HG02885 (cell line): ENCODE measurements at regions not wholly inside any gene's neighbourhood (a gene's known extent, or its start where the extent isn't known, plus 50 kb on each side); places are given as distances from the start of the nearest gene placed in this dataset.
"Not testable (repeated sequence)": the region's sequence is repeated elsewhere in the genome, so short reads cannot be mapped to it uniquely, and the experiment has no call there.

Experiments used
- ATAC-seq: cut with Tn5 transposase; IDR thresholded peaks from one replicate; pipeline ENCODE4 v1.9.1; 2021; ENCODE audit warnings: mild to moderate bottlenecking; ENCODE audit not compliant: unreplicated experiment, poor library complexity

- ATAC-seq: not testable (repeated sequence)
Measured at GRCh38 chr9:67331634-67332033, 339.3 kb upstream of the SPATA31A3 start.

DNA sequence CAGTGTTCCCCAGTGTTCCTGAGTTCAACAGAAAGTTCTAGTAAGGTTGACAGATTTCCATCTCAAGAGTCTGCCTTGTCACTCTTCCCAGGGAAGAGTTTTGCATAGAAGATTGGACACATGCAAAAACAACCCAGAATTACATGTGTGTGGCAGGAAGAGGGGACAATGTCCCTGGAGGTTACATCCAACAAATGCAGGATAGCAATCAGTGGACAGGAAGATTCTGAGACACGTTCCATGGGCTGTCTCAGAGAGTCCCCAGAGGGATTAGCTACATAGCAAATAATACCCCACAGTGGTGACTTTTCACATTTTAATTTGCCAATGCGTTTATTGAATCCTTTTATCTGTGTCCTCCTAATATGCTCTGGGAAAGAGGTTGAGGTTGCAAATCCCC lies 321.1 kb upstream of the SPATA31A3 start:
- ATAC-seq: not testable (repeated sequence)

- not testable (repeated sequence) for ATAC-seq
Measured at GRCh38 chr9:67312504-67312903, 320.2 kb upstream of the SPATA31A3 start.

- not testable (repeated sequence) for ATAC-seq
Measured at GRCh38 chr9:67307109-67307508, 314.8 kb upstream of the SPATA31A3 start.

DNA sequence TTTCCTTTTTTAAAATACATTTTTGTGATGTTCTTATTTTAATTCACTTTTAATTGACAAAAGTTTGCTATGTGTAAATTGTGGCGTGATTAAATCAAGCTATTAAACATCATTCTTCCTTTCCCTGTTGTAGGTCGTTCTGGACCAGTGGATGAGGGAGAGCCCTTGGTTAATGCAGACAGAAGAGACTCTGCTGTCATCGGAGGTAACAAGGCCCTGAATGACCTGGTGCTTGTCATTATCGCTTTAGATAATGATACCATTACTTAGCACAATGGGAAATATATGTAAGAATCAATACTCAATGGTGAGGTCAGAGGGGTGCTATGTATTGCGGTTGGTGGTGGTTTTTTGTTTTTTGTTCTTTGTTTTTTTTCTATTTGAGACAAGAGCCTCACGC lies 296.4 kb upstream of the SPATA31A3 start:
- ATAC-seq: not testable (repeated sequence)

- ATAC-seq: not testable (repeated sequence)
Measured at GRCh38 chr9:67288117-67288735, 295.9 kb upstream of the SPATA31A3 start.

- not testable (repeated sequence) for ATAC-seq
Measured at GRCh38 chr9:67284299-67284698, 291.9 kb upstream of the SPATA31A3 start.

DNA sequence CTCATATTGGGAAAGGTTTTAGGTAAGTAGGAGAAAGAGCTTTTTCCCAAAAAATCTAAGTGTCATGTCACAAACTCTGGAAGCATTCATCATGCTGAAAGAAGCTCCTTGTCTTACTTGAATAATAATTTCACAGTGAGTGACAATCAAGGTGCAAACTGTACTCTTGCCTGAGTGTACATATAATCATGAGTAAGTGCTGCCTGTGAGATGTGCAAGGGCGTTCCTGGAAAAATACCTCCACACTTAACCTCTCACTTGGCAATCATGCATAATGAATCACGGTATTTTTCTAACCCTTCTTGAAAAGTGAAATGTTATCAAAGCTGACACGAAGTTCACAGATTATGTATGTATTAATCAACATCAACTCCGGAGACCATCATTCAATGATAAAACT lies 289.2 kb upstream of the SPATA31A3 start:
- ATAC-seq: not testable (repeated sequence)

GRCh38 chr9:67269692-67270091 lies 277.3 kb upstream of the SPATA31A3 start:
- ATAC-seq: not testable (repeated sequence)

GRCh38 chr9:67257894-67258293 lies 265.5 kb upstream of the SPATA31A3 start:
- ATAC-seq: not testable (repeated sequence)

- not testable (repeated sequence) for ATAC-seq
Measured at GRCh38 chr9:67248967-67249366, 256.6 kb upstream of the SPATA31A3 start.

- not testable (repeated sequence) for ATAC-seq
Measured at GRCh38 chr9:67212073-67212472, 219.7 kb upstream of the SPATA31A3 start.

GRCh38 chr9:67210842-67211241 lies 218.5 kb upstream of the SPATA31A3 start:
- ATAC-seq: not testable (repeated sequence)

DNA sequence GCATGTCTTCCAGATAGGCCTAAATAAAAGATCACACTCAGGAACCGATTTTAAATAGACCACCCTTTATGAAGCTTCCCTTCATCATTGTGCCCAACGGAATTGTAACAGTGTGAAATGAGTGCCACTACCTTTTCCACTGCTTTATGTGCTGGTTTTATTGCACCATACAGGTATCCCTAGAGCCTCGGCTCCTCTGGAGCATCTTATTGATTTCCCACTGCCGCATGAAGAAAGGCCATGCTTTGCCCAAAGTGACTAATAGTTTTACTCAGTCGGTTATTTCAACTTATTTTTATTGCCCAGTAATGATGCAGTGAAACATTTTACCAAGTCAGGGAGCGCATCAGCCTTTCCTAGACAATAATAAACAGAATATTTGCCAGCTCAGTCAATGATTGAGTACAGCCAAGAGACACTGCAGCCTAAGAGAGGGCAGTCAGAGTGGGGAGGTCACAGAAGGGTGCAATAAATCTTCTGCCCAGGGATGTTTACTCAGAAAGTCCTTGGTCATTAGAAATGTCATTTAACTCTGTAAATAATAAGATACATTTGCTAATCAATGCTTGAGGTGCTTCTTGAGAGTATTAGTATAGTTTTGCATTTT lies 216.6 kb upstream of the SPATA31A3 start:
- not testable (repeated sequence) for ATAC-seq

DNA sequence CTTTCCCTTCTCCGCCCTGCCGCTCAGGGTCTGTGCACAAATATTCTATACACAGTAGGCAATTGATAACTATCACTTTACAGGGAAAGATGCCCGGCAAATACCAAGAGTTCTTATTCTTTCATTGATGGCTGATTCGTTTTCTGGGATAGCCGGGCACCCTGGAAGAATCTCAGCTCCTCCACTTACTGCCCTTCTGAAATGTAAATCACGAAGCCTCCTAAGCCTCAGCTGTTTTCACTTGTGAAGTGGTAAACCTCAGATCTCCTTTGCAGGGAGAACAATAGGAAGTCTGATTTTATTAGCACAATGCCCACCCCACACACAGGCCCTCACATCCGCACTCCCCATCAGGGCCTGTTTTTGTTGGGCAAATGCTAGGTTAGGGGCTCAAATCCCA lies 203.8 kb upstream of the SPATA31A3 start:
- not testable (repeated sequence) for ATAC-seq

DNA sequence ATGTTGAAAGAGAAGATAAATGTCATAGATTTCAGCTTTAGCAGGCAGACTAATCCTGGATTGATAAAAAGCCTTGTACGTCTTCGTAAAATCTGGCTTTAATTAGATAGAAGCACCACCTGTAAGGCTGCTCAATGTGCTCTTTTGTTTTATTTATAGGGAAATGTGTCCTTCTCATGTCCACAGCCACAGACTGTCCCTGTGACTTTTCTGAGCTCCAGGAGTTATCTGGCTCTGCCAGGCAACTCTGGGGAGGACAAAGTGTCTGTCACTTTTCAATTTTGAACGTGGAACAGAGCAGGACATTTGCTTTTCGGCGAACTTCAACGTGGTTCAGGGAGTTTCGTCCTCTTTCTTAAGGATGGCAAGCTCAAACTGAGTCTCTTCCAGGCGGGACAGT lies 203.0 kb upstream of the SPATA31A3 start:
- ATAC-seq: not testable (repeated sequence)

DNA sequence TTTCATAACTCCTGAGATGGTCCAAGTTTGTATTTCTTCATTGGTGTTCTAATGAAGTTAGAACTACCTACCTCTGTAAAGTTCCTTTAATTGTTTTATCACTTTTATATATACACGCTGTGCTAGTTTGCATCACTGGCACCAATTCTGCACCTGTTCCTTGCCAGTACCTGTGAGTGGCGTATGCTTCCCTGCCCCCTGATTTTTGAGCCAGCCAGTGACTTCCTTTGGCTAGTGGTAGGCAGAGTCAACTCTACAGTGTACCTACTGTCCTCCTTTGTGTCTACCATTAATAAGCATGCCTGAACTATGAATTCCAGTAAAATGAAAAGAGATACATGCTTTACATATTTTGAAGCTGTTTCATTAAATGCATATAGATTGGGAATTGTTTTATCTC lies 186.8 kb upstream of the SPATA31A3 start:
- not testable (repeated sequence) for ATAC-seq

DNA sequence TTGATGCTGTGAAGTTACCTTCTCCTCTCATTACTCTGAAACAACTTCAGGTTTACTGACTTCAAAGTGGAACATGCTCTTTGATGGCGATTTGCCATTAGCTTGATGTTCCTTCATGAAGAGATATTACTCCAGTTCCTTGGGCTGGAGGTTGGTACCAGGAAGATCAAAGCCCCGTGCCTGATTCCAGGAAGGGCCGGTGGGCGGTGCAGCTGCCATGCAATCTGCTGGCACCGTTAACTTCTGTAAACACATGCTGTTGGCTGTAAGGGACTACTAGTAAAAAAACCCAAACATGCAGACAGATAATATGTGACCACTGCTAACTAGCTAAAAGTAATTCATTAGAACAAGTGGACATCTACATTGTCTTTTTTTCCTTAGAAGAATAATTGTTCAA lies 182.8 kb upstream of the SPATA31A3 start:
- not testable (repeated sequence) for ATAC-seq

GRCh38 chr9:67171721-67172120 lies 179.4 kb upstream of the SPATA31A3 start:
- ATAC-seq: not testable (repeated sequence)

GRCh38 chr9:67168530-67169157 lies 176.3 kb upstream of the SPATA31A3 start:
- ATAC-seq: not testable (repeated sequence)

DNA sequence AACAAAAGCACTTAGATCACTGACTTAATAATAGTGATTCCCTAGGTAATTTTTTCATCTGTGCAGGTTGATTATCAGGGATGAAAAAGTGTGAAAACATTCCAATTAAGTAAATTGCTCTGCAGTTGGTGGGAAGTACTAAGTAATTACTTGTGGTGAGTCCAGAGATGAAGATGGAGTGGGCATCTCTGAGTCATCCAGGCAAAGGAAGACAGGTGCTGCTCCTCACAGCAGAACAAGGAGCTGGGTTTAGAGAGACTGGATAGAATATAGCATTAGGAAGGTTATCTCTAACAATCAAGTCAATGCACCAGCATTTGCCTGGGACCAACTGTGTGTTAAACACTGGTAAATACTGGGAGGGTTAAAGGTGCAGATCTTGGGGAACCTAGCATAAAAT lies 174.0 kb upstream of the SPATA31A3 start:
- ATAC-seq: not testable (repeated sequence)
